H1 (cell line): ENCODE measurements at regions not wholly inside any gene's neighbourhood (a gene's known extent, or its start where the extent isn't known, plus 50 kb on each side); places are given as distances from the start of the nearest gene placed in this dataset.

ENCODE experiments used
- CTCF ChIA-PET: fragments of 300-600 bp; sonication (Branson Sonifier 250); formaldehyde crosslinking; loops from one replicate; lab custom pipeline; 2021; ENCODE audit not compliant: partially characterized antibody; lab: Charles Lee
- POLR2A ChIA-PET: fragments of 300-600 bp; sonication (Branson Sonifier 250); formaldehyde crosslinking; loops from one replicate; lab custom pipeline; 2021; ENCODE audit warnings: inconsistent platforms; ENCODE audit not compliant: partially characterized antibody; lab: Charles Lee
- DNase-seq, 2 experiments: peaks; one replicate each; pipeline versions ENCODE4 v3.0.0 to v3.0.0-alpha.2; 2010 to 2022; ENCODE audit warnings: low spot score in 2 of 2, low read depth in 1 of 2, mixed read lengths in 1 of 2
- FAIRE-seq: peaks from 2 replicates; lab custom pipeline; 2011; peaks lifted over from hg19 to GRCh38; lab: Jason Lieb, UNC
- H2AFZ ChIP-seq: 2 replicates; pipeline ENCODE4 v1.8.1; 2012; ENCODE audit warnings: low read length, inconsistent platforms
- H2AK5ac ChIP-seq: 2 replicates; pipeline ENCODE4 v1.6.1; 2013; ENCODE audit warnings: low read depth, low read length
- H2BK120ac ChIP-seq: replicated peaks from 2 replicates; pipeline ENCODE3; 2013; ENCODE audit warnings: low read depth, low read length, inconsistent platforms
- H2BK12ac ChIP-seq: 2 replicates; pipeline ENCODE4 v1.6.1; 2013; ENCODE audit warnings: low read depth, low read length
- H2BK15ac ChIP-seq: 2 replicates; pipeline ENCODE4 v1.6.1; 2013; ENCODE audit warnings: low read length
- H2BK20ac ChIP-seq: 2 replicates; pipeline ENCODE4 v1.6.1; 2013; ENCODE audit warnings: low read length
- H2BK5ac ChIP-seq: 2 replicates; pipeline ENCODE4 v1.6.1; 2013; ENCODE audit warnings: low read depth, low read length
- H3K14ac ChIP-seq: 2 replicates; pipeline ENCODE4 v1.6.1; 2013; ENCODE audit warnings: inconsistent platforms; ENCODE audit not compliant: insufficient read length
- H3K18ac ChIP-seq: 2 replicates; pipeline ENCODE4 v1.6.1; 2013; ENCODE audit warnings: low read length; ENCODE audit errors: extremely low read depth
- H3K23ac ChIP-seq: 2 replicates; pipeline ENCODE4 v1.6.1; 2013; ENCODE audit warnings: inconsistent platforms; ENCODE audit not compliant: insufficient read length
- H3K23me2 ChIP-seq: 2 replicates; pipeline ENCODE4 v1.6.1; 2013; ENCODE audit warnings: low read depth, low read length
- H3K27ac ChIP-seq: 2 replicates; pipeline ENCODE4 v1.6.1; 2011; ENCODE audit warnings: low read depth, low read length, inconsistent platforms
- H3K27me3 ChIP-seq, 4 experiments: replicated peaks in 1 of 4; 1 replicate in 1 of 4; 2 replicates in 3 of 4; pipeline versions ENCODE4 v1.6.1 to v1.8.1; 2011 to 2013; ENCODE audit warnings: low read length in 3 of 4, mild to moderate bottlenecking in 3 of 4, inconsistent platforms in 2 of 4, mixed read lengths in 2 of 4, moderate library complexity in 1 of 4; ENCODE audit not compliant: control insufficient read depth in 3 of 4, insufficient read depth in 3 of 4; ENCODE audit errors: extremely low read depth in 1 of 4
- H3K36me3 ChIP-seq, 4 experiments: 2 replicates each; pipeline versions ENCODE4 v1.6.1 to v1.8.1; 2011 to 2013; ENCODE audit warnings: mild to moderate bottlenecking in 4 of 4, low read length in 3 of 4, moderate library complexity in 2 of 4, control low read depth in 1 of 4, inconsistent platforms in 1 of 4; ENCODE audit not compliant: insufficient read depth in 4 of 4, control insufficient read depth in 2 of 4
- H3K4ac ChIP-seq: replicated peaks from 2 replicates; pipeline ENCODE3; 2013; ENCODE audit warnings: low read length, low read depth, mixed read lengths, inconsistent platforms; ENCODE audit not compliant: insufficient read length
- H3K4me1 ChIP-seq, 4 experiments: replicated peaks in 1 of 4; 1 replicate in 1 of 4; 2 replicates in 3 of 4; pipeline versions ENCODE4 v1.6.1 to v1.8.1; 2011 to 2013; ENCODE audit warnings: low read length in 3 of 4, inconsistent platforms in 2 of 4, mixed read lengths in 1 of 4; ENCODE audit not compliant: insufficient read depth in 4 of 4, control insufficient read depth in 3 of 4
- H3K4me2 ChIP-seq, 2 experiments: 2 replicates each; pipeline versions ENCODE4 v1.6.1 to v1.8.1; 2011 to 2013; ENCODE audit warnings: low read depth in 2 of 2, low read length in 2 of 2, control low read depth in 1 of 2, inconsistent platforms in 1 of 2, mild to moderate bottlenecking in 1 of 2; ENCODE audit not compliant: insufficient read depth in 1 of 2
- H3K4me3 ChIP-seq, 4 experiments: fragments of 200-600, 300-600 bp in 1 of 4; sonication (generic), shearing (Covaris generic), sonication (Bioruptor Twin) in 1 of 4; 2 replicates each; pipeline versions ENCODE4 v1.5.1 to v1.8.1; 2011 to 2016; ENCODE audit warnings: low read length in 4 of 4, low read depth in 3 of 4, control low read depth in 2 of 4, inconsistent platforms in 2 of 4, mild to moderate bottlenecking in 2 of 4, mixed read lengths in 1 of 4, moderate library complexity in 1 of 4; ENCODE audit not compliant: insufficient read depth in 2 of 4; ENCODE audit errors: extremely low read depth in 1 of 4
- H3K56ac ChIP-seq: replicated peaks from 2 replicates; pipeline ENCODE3; 2013; ENCODE audit warnings: low read depth, mild to moderate bottlenecking, mixed read lengths, low read length, inconsistent platforms; ENCODE audit not compliant: insufficient read length
- H3K79me1 ChIP-seq: 2 replicates; pipeline ENCODE4 v1.6.1; 2013; ENCODE audit warnings: low read depth, low read length, control low read depth
- H3K79me2 ChIP-seq, 2 experiments: 2 replicates each; pipeline versions ENCODE4 v1.6.1 to v1.8.1; 2012 to 2013; ENCODE audit warnings: low read length in 2 of 2, mild to moderate bottlenecking in 2 of 2, inconsistent platforms in 1 of 2; ENCODE audit not compliant: insufficient read depth in 2 of 2, control insufficient read depth in 1 of 2
- H3K9ac ChIP-seq, 4 experiments: replicated peaks in 1 of 4; 1 replicate in 1 of 4; 2 replicates in 3 of 4; pipeline versions ENCODE4 v1.6.1 to v1.8.1; 2011 to 2013; ENCODE audit warnings: low read depth in 3 of 4, low read length in 3 of 4, control low read depth in 2 of 4, mild to moderate bottlenecking in 2 of 4, moderate library complexity in 2 of 4, inconsistent platforms in 1 of 4; ENCODE audit errors: extremely low read depth in 1 of 4
- H3K9me3 ChIP-seq, 2 experiments: 2 replicates each; pipeline versions ENCODE4 v1.6.1 to v1.8.1; 2012 to 2013; ENCODE audit warnings: mild to moderate bottlenecking in 2 of 2, moderate library complexity in 2 of 2, control low read depth in 1 of 2, inconsistent platforms in 1 of 2, low read depth in 1 of 2, low read length in 1 of 2, mixed read lengths in 1 of 2; ENCODE audit not compliant: insufficient read depth in 2 of 2
- H4K20me1 ChIP-seq, 2 experiments: replicated peaks in 1 of 2; 2 replicates each; pipeline versions ENCODE3 to v1.8.1; 2011 to 2013; ENCODE audit warnings: inconsistent platforms in 2 of 2, low read length in 2 of 2, mild to moderate bottlenecking in 1 of 2; ENCODE audit not compliant: insufficient read depth in 2 of 2, control insufficient read depth in 1 of 2
- H4K5ac ChIP-seq: 2 replicates; pipeline ENCODE4 v1.6.1; 2013; ENCODE audit warnings: low read length, low read depth, mixed read lengths, inconsistent platforms; ENCODE audit not compliant: insufficient read length
- H4K8ac ChIP-seq: 2 replicates; pipeline ENCODE4 v1.8.0; 2013; ENCODE audit warnings: mild to moderate bottlenecking, moderate library complexity, low read length, inconsistent platforms; ENCODE audit not compliant: insufficient read depth; ENCODE audit errors: extremely low read depth
- H4K91ac ChIP-seq: replicated peaks from 2 replicates; pipeline ENCODE3; 2013; ENCODE audit warnings: low read length, mixed read lengths, inconsistent platforms; ENCODE audit not compliant: insufficient read length
- ASH2L ChIP-seq: fragments of 200-600, 300-600 bp; sonication (generic); IDR thresholded peaks from one replicate; pipeline ENCODE4 v1.7.1; 2017; ENCODE audit warnings: low read length
- BRCA1 ChIP-seq: IDR thresholded peaks from 2 replicates; pipeline ENCODE4 v1.6.1; 2012; ENCODE audit warnings: low read depth, low read length, improper control_type of control experiment
- GTF2F1 ChIP-seq: IDR thresholded peaks from 2 replicates; pipeline ENCODE4 v1.6.1; 2012; ENCODE audit warnings: low read depth, low read length, improper control_type of control experiment, borderline replicate concordance
- JUN ChIP-seq: IDR thresholded peaks from 2 replicates; pipeline ENCODE4 v1.6.1; 2011; ENCODE audit warnings: low read depth, mild to moderate bottlenecking, improper control_type of control experiment, low read length
- POU5F1 ChIP-seq: IDR thresholded peaks from 2 replicates; pipeline ENCODE4 v1.6.1; 2011; ENCODE audit warnings: low read depth, mild to moderate bottlenecking, low read length, moderate library complexity
- SIX5 ChIP-seq: IDR thresholded peaks from 2 replicates; pipeline ENCODE4 v1.6.1; 2011; ENCODE audit warnings: mild to moderate bottlenecking, low read depth, low read length
- SUZ12 ChIP-seq: fragments of 200-600 bp; sonication (generic); IDR thresholded peaks from 2 replicates; pipeline ENCODE4 v1.6.1; 2012; ENCODE audit warnings: mild to moderate bottlenecking, inconsistent platforms, low read length, moderate library complexity, mixed read lengths
- TBP ChIP-seq: IDR thresholded peaks from 2 replicates; pipeline ENCODE4 v1.6.1; 2011; ENCODE audit warnings: low read depth, low read length, improper control_type of control experiment
- TEAD4 ChIP-seq: IDR thresholded peaks from 2 replicates; pipeline ENCODE4 v1.6.1; 2012; ENCODE audit warnings: low read depth, low read length, inconsistent platforms, mixed read lengths
- USF2 ChIP-seq: IDR thresholded peaks from 2 replicates; pipeline ENCODE4 v1.6.1; 2011; ENCODE audit warnings: low read length, improper control_type of control experiment
- WGBS, 2 experiments: shearing (Covaris generic) in 1 of 2; methylation state at CpG; one replicate each; pipeline versions ENCODE4 v1.1.6 to v1.1.7; 2013 to 2015; ENCODE audit warnings: low lambda C conversion rate in 2 of 2, mixed read lengths in 2 of 2, inconsistent platforms in 1 of 2, low coverage in 1 of 2, missing lambda C conversion rate in 1 of 2; ENCODE audit not compliant: insufficient replicate concordance in 2 of 2, insufficient coverage in 1 of 2, insufficient read length in 1 of 2; ENCODE audit errors: extremely low coverage in 1 of 2, missing lambda C conversion rate in 1 of 2; 5-methylcytosine and 5-hydroxymethylcytosine counted together

- 85% methylated on average over 5 of the region's 5 CpGs; no CpG with 5 or more reads in 1 of the 2 experiments for whole genome bisulfite sequencing, 2 experiments
- TF ChIP-seq SUZ12, result no peak
- no peak for TF ChIP-seq TEAD4
- TF ChIP-seq SIX5, result no peak
- TF ChIP-seq POU5F1, result no peak
- no peak for TF ChIP-seq GTF2F1
- no peak for TF ChIP-seq USF2
- TF ChIP-seq TBP, result no peak
- no peak for TF ChIP-seq ASH2L
- TF ChIP-seq JUN, result no peak
- TF ChIP-seq BRCA1, result no peak
These were observed 117.2 kb upstream of the ADCY1 start for GRCh38 chr7:45456747-45457524.

More at GRCh38 chr7:45456747-45457524, 117.2 kb upstream of the ADCY1 start:
- H2BK5ac ChIP-seq, result no peak overlapping the region
- no peak overlapping the region for H4K8ac ChIP-seq
- no peak overlapping the region for H3K4me3 ChIP-seq
- peak overlapping the region; percentile 23 for H4K91ac ChIP-seq
- no peak overlapping the region for H2AFZ ChIP-seq
- H3K79me2 ChIP-seq, result no peaks in the 10 kb centered on the region
- no peaks in the 10 kb centered on the region for H4K20me1 ChIP-seq
- H3K23me2 ChIP-seq, result no peaks in the 10 kb centered on the region
- H2BK15ac ChIP-seq, result no peak overlapping the region
- H3K14ac ChIP-seq, result no peak overlapping the region
- no peak overlapping the region for H3K18ac ChIP-seq
- H3K23ac ChIP-seq, result no peak overlapping the region
- no peak overlapping the region for H2AK5ac ChIP-seq
- no peak overlapping the region for H3K9ac ChIP-seq
- no peak overlapping the region for H3K4me2 ChIP-seq
- H3K4me1 ChIP-seq, result no peaks in the 10 kb centered on the region
- H2BK120ac ChIP-seq, result no peak overlapping the region
- H2BK12ac ChIP-seq, result no peak overlapping the region
- no peaks in the 10 kb centered on the region for H3K27me3 ChIP-seq
- FAIRE-seq (no peak), DNase-seq (no peak)
- no peaks in the 10 kb centered on the region for H3K9me3 ChIP-seq
- POLR2A ChIA-PET, result no interaction called here
- H3K79me1 ChIP-seq, result no peaks in the 10 kb centered on the region
- H3K56ac ChIP-seq, result no peak overlapping the region
- H2BK20ac ChIP-seq, result no peak overlapping the region
- H3K36me3 ChIP-seq, result no peaks in the 10 kb centered on the region
- CTCF ChIA-PET, result interaction anchor here (1.1 kb wide), 1 partner anchor 49 kb away, joined by 3 read pairs; no protein-coding TSS in a partner anchor
- H4K5ac ChIP-seq, result no peak overlapping the region
- H3K27ac ChIP-seq, result no peak overlapping the region
- H3K4ac ChIP-seq, result no peak overlapping the region
